HG03066 (cell line): ENCODE measurements at regions not wholly inside any gene's neighbourhood (a gene's known extent, or its start where the extent isn't known, plus 50 kb on each side); places are given as distances from the start of the nearest gene placed in this dataset.

Source experiments
- ATAC-seq: cut with Tn5 transposase; IDR thresholded peaks from one replicate; pipeline ENCODE4 v1.9.1; 2021; ENCODE audit warnings: low read depth; ENCODE audit not compliant: unreplicated experiment

DNA sequence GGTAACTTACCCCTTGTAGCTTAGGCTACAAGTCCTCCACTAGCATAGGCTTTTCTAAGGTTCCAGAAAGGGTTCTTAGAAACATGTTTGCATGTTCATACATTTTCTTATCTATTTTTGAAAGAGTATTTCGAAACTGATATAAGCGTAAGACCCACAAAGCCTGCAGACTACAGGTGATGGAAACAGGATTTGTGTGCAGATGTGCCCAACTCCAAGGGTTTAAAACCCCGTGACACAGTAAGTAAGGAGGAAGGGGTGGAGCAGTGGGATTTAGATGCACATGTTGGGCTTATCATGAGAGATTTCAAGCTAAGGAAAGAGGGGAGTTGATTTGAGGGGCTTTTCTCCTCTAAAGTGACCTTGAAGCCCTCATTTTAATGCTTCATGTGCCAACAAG is 164.7 kb downstream of the LTN1 start:
- ATAC-seq: no peak

DNA sequence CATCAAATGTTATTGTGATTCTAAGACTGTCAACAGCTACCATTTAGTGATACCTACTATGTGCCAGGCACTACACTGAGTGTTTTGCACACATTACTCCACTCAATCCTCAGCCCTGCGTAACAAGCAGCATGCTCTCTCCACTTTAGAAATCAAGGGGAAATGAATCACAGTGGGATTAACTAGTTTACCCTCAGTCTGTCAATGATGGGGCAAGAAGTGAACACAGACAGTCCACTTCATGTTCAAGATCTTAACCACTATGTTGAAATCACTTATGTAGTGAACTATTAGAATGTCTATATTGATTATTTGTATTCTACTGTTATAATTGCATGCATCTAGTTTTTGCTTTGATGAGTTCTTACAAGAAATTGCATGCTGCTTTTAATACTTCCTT is 165.3 kb downstream of the LTN1 start:
- no peak for ATAC-seq

DNA sequence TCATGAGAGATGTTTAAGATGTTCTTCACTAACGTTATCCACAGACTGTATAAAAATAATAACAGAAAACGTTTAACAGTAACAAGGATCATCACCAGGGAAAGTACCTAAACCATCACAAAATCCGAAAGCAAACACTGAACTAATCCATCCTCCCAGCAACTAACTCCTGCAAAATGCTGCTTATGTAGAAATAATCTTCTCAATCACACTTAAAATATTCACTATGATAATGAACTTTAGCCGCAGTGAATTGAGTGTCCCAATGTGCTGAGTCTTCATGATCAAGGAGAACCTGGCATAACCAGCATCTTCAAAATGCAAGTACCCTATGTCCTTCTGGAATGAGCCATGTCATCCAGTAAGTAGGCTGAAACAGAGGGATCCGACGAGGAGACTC is 166.1 kb downstream of the LTN1 start:
- ATAC-seq: no peak

DNA sequence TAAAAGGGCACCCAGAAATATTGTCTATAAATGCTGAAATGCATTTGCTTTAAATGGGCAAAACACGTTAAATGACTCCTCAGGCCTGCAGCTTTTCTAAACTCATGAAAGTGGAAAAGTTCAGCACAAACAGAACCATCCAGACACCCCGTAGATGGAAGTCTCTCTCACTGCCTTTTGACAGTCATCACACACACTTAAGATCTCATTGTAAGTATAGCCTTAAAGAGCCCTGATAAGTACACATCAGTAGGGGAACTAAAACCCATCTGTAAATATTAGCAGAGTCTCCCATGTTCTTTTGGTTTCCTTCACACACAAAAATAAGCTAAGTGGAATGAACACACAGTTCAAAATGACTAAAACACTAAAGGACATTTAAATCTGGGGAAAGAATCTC is 166.7 kb downstream of the LTN1 start:
- ATAC-seq: no peak

DNA sequence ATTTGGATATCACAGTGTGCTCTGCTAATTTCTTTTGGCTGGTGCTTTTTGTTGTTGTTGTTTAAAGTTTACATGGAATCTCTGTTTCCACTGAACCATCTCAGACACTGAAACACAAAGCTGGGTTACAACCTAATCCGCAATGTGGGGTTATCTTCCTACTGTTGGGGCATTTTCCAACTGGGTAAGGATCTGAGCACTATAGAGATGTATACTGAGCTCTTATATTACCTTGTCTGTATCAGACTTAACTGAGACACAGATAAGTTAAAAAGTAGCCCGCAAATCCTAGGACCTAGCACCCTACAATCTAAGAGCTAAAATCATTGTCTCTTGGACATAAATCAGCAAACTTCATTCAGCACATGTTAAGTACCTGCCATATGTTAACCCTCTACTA is 169.2 kb downstream of the LTN1 start:
- ATAC-seq: no peak

DNA sequence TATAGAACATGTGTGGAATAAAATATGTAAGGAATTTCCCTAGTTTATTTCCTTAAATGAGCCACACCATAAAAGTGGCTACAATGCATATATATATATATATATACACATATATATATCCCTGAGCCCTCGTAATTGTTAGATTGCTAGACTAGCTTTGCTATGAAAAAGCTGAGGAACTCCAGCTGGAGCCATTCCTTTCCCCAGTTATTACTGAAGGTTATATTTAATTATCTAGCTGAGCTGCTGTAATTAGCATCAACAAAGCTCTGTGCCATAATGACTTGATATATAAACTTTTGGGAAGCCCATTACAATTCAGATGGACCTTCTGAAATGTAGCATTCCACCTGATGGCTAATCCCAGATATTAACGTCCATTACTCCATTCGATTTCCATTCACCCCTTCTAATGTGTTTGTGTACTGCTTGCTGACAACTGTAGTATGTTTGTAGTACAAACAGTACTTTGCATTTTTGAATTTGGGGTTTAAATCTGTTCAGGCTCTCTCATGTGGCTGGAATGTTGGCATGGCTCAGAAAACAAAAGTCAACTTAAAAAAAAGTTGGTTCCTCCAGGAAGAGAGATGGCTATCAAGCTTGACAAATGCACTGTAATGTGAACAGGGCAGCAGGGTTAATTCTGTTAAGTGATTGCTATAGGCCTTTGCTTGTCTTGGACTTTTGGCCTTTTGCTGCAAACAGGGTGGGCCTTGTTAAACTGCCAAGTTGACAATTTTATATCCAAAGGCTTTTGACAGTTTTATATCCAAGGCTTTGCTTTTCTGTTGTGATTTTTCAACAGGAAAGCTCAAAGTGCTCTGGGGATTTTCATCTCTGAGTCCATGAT is 170.0 kb downstream of the LTN1 start:
- ATAC-seq: no peak

DNA sequence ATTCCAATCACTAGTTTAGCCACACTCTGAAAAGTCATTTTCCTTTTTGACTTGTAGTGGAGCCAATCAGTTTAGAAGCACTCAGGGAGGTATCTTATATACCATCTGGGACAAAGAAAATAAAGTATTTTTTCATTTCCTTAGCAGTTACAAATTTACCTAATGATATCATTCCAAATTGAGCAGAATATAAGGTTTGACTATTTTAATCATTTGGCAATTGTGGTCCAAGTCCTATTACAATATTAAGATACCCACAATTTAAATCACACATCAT is 170.6 kb downstream of the LTN1 start:
- no peak for ATAC-seq

DNA sequence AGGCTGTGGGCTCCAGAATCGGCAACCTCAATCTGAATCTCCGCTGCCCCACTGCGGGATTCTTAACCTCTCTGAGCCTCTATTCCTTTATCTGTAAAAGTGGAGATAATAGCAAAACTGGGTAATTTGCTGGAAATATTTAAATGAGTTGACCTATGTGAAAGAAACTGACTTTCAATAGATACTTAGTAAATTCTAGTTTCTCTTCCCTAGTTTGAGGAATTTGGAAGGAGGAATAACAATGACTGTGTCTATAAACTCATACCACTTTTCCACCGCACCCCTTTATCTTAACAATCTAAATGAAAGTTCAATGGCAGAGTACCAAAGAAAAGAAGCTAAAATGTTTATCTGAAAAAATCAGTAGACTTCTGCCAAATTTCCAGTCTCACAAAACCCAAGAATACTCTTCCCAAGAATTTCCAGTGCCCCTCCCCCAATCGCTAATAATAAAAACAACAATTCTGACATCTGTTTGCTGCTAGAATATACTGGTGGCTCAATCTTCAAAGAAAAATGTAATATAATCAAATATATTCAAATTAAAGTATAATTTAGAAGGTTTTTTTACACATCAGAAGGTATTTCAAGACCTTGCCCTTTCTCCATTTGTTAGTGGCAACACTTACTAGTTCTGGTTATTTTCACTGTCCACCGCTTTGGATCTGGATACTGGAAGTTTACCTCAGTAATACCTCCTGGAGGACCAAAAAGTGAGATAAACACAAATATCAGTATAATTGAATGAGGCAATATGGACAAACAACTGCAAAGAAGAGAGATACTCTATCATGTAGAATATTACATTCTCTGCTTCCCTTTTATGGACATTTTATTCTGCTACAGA is 171.2 kb downstream of the LTN1 start:
- no peak for ATAC-seq

DNA sequence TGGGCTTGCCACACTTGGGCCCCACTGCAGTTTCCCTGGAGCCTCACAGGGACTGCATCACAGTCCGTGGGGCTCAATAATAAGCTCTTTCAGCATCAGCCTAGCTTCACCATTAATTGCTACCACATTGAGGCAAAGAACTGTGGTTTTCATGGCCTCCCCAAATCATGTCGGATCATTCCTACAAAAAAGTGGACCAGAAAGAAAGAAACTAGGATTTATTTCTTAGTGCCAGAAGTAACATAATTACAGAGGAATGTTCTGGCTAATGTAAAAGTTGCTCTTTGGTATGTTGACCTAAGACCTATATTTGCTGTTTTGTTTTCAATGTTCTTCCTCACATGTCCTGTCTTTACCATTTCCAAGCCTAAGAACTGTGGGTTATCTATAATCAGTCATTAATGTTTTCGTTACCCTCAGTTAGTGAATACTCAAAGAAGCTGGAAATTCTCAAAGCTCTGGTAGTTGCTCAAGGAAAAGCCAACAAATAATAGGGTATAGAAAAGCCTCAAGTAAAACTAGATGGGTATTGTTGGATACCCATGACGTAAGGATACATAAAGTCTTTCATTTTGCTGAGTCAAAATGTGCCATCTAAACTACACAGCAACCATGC is 173.9 kb downstream of the LTN1 start:
- no peak for ATAC-seq

DNA sequence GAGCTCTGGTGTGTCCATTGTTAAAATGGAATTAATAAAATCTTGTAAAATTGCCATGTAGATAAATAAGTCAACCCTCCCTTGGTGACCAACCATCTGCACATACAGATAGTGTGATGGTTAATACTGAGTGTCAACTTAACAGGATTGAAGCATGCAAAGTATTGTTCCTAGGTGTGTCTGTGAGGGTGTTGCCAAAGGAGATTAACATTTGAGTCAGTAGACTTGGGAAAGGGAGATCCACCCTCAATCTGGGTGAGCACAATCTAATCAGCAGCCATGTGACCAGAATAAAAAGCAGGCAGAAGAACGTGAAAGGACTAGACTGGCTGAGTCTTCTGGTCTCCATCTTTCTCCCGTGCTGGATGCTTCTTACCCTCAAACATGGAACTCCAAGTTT is 174.8 kb downstream of the LTN1 start:
- no peak for ATAC-seq

DNA sequence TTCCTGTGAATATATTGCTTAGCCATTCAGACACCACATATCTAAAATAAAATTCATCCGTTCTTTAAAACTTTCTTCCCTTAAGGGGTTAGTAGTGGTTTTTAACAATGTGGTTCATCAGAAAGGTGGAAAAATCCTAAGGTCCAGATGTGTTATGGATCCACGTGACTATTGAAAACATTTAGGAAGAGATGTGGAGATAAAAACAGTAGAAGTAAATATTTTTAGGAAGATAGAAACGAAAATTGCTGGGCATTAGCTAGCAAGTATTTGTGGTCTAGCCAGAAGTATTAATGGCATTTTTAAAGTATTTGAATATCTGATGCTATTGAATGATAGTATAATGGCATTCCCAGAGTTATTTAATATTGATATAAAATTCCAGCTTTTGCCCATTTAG is 180.8 kb downstream of the LTN1 start:
- no peak for ATAC-seq

DNA sequence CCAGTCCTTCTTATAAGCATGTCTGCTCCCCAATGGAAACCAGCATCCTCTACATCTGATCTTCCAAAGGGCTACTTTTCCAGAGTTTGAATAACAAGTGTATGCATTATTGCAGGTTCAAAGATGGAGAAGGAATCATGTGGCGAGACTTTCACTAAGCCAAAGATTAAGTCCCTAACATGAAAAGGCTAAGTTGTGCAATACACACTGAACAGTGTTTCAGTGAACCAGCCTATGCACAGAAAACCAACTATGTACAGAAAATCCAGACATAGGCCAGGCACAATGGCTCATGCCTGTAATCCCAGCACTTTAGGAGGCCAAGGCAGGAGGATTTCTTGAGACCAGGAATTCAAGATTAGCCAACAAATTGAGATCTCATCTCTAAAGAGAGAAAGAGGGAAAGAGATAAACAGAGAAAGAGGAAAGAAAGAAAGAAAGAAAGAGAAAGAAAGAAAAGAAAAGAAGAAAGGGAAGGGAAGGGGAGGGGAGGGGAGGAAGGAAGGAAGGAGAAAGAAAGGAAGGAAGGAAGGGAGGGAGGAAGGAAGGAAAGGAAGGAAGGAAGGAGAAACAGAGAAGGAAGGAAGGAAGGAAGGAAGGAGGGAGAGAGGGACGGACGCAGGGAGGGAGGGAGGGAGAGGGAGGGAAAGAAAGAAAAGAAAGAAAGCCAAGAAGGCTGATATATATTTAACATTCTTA is 181.7 kb downstream of the LTN1 start:
- ATAC-seq: no peak

DNA sequence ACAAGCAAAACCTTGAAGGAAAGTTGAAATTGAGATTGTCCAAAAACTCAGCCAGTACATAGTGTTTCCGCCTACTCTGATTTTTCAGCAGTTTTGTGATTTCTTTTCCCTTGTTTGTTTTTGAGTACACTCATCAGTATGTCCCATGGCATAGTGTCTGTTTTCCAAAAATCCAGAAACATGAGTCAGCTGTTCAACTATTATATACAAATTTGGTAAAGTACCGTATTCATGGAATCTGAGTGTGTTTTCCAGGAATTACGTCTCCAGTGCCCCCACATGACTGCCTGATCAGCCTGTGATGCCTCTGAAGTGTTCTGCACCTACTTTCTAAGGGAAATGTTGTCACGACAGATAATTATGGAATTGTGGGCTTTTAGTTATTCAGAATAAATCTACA is 186.8 kb downstream of the LTN1 start:
- ATAC-seq: no peak

DNA sequence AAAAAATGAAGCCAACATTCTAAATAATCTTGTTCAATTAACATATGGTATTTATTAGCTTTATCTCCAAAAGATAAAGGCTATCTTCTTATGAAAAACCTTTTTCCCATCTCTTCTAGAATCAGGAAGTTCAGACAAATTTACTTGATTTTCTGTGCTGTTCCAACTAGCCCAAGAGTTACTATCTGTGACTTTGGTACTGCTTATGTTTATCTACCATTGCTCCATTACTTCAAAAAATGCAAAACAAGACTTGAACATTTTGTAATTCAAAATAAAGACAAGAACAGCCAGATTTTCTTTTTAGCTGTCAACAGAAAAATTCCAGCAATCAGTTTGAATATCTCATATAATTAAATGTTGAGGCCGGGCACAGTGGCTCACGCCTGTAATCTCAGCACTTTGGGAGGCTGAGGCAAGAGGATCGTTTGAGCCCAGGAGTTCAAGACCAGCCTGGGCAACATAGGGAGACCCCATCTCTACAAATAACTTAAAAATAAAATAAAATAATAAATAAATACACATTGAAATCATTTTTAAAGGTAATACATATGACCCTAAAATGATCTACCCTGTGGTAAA is 188.5 kb downstream of the LTN1 start:
- ATAC-seq: no peak

DNA sequence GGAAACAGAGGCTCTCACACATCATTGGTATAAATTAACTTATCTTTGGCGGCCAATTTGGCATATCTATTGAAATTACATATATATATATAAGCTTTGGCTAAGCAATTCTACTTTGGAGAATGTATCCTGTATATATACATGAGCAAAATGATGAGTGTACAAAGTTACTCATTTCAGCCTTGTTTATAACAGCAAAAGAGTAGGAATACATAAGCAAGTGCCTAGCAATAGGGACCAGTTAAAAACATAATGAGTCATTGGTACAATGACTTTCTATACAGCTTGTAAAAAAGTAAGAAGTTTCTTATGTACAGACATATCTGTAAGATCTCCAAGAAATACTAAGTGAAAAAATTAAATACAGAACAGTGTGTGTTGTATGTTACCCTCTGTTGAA is 190.8 kb downstream of the LTN1 start:
- no peak for ATAC-seq

DNA sequence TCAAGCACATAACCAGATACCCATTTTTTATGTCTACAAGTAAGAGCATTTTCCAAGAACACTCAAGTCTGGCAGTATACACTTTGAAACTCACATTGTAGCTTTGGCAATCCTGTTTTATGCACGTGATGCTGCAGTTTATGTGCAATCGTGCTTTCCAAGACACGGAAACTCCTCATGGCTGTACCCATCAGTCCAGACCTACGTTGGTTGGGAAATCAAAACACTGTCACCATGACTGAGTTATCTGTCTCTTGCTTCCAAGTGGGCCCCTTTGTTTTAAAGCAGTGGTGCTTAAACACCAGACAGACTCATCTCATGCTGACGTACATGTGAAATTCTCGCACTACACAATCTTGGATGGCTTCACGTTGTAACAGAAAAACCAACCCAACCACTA is 192.8 kb downstream of the LTN1 start:
- ATAC-seq: no peak

DNA sequence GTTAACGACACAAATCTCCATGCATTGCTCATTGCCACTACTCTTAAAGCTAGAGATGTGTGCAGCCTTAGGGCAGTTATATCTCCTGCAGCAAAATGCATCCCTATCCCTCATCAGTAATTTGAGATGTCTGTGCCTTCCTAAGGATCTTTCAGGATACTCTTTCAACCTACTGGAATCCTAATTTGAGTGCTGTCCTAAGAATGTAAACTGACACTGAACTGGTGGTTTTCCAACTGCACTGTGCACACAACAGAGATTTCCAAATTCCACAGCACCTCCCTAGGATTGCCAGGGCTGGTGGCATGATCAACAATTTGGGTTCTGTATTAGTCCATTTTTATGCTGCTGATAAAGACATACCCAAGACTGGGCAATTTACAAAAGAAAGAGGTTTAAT is 193.9 kb downstream of the LTN1 start:
- ATAC-seq: no peak

DNA sequence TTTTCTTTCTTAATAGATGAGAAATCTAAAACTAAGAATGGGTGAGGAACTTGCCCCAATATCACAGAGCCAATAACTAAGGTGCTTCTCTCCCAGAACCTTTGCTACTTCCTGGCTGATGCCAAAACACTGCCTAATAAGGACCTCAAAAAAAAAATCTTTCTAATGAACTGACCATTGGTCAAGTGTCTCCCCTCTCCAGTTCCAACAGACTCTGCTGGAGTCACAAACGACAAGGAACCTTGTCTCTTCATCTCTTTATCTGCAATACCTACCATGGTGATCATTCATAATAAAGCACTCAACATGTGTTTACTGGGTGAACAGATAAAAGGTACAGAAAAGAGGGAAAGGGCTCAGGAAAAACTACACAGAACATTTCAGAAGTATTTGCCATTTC is 197.4 kb downstream of the LTN1 start:
- no peak for ATAC-seq

DNA sequence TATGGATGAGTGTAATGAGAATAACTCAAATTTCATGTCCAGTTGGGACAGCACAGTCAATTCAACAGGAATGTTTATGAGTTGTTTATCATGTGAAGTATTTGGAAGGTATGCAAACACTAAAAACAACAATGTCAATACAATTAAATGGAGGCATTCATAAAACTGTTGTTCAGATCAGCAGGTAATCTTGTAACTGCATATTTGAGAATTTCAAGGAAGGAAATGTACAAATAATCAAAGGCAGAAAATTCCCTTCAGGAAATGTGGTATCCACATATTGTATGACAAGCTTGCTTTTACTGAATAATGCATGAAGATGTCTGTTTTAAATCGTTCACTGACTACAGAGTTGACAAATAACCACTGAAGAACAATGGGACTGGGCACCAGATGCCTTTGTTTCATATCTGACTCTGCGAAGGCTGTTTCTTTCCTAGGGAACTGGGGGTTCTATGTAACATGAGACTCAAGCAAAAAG is 198.3 kb downstream of the LTN1 start:
- ATAC-seq: no peak

DNA sequence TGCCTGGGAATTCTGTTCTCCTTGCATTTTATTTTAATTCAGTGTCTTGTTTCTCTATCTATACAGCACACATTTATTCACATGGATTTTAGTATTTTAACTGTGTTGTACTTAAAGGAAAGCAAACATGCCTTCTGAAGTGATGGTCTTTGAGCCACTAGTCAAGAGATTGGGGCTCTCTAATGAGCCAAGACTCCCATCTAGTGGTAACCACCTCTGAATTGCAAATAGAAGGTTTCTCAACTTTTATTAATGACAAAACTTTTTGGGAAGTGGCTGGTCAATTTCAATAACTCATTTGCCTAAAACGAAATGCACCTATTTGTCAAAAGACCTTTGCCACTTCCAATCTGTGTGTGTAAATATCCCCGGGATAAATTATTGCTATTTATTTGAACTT is 199.6 kb downstream of the LTN1 start:
- no peak for ATAC-seq
